ENCODE measurements at regions not wholly inside any gene's neighbourhood (a gene's known extent, or its start where the extent isn't known, plus 50 kb on each side); places are given as distances from the start of the nearest gene placed in this dataset.
"Not testable (repeated sequence)": the region's sequence is repeated elsewhere in the genome, so short reads cannot be mapped to it uniquely, and the experiment has no call there.

DNA sequence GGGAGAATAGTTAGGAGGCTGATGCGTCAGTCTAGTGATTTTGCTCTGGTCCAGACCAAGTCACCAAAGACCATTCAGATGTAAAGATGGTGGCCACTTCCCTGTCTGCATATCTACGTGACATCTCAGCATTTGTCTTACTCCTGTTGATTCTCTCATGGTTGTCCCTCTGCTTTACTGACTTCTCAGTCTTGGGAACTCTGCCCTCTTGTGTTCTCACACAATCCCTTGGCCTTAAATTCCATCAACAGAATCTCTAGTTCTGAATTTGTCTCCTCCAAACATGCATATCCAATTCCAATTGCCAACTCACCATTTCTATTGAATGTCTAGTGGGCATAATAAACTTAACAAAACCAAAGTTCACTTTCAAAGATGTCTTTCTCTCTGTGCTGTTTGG lies 147.8 kb downstream of the SLC24A2 start:
- Histone ChIP-seq H3K27ac (ENCODE audit: low read depth, low read length) (no peak overlapping the region), H3K4me1 (ENCODE audit: control insufficient read depth, insufficient read depth, low read length) (no peaks in the 10 kb centered on the region), H3K9me3 (ENCODE audit: control insufficient read depth, insufficient read depth, low read length) (no peaks in the 10 kb centered on the region), H3K4me3 (ENCODE audit: low read depth, low read length) (no peak overlapping the region), H3K27me3 (ENCODE audit: control insufficient read depth, insufficient read depth, low read length) (no peaks in the 10 kb centered on the region), H3K36me3 (ENCODE audit: control insufficient read depth, insufficient read depth, low read length) (no peaks in the 10 kb centered on the region)
- 61% methylated on average over 2 of the region's 2 CpGs for WGBS (ENCODE audit: insufficient coverage)
- DNase-seq (ENCODE audit: low read depth in 4 of 6, low spot score in 6 of 6) = no peak

DNA sequence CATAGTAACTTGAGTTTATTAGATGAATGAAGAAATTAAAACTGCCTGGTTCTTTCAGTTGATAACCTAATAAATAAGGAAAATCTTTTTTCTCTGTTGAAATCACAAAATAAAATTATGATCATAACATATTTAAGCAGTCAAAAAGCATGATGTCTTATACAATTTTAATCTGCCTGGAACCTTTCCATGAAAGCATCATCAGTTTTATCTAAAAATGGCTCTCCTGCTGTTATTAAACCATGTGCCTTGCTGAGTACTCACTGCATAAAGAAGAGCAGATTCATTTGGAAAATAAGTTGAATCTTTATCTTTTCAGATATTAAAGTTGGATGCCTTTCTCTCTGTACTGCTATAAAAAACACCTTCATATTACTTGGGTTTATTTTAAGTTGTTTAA lies 148.8 kb downstream of the SLC24A2 start:
- peak in 2 of 6 donors; percentile 49 to 75 for DNase-seq (ENCODE audit: low read depth in 4 of 6, low spot score in 6 of 6)

DNA sequence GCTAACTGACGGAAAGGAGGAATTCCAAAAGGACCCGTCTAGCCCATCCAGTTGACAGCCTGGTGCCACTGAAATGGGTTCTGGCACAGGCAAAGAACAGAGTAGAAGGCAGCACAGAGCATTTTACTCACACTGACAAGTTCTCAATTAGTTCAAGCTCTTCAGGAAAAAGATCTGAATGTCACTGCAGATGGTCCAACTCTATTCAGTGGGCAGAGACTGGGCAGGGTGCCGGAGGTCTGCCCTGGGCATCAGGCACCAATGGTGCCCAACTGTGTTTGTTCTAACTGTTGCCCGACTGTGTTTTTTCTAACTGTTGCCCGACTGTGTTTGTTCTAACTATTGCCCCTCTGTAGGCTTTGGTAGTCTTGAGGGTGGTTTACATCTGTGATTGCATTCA lies 151.8 kb downstream of the SLC24A2 start:
- H3K27me3 ChIP-seq (ENCODE audit: control insufficient read depth, insufficient read depth, low read length) = no peaks in the 10 kb centered on the region
- H3K4me3 ChIP-seq (ENCODE audit: low read depth, low read length) = no peak overlapping the region
- no peaks in the 10 kb centered on the region for H3K9me3 ChIP-seq (ENCODE audit: control insufficient read depth, insufficient read depth, low read length)
- H3K36me3 ChIP-seq (ENCODE audit: control insufficient read depth, insufficient read depth, low read length) = no peaks in the 10 kb centered on the region
- no peak for DNase-seq (ENCODE audit: low read depth in 4 of 6, low spot score in 6 of 6)
- H3K27ac ChIP-seq (ENCODE audit: low read depth, low read length) = no peak overlapping the region
- H3K4me1 ChIP-seq (ENCODE audit: control insufficient read depth, insufficient read depth, low read length) = no peaks in the 10 kb centered on the region
- 90% methylated on average over 2 of the region's 5 CpGs for WGBS (ENCODE audit: insufficient coverage)

More for the DNA sequence above, 148.8 kb downstream of the SLC24A2 start:
- no peak overlapping the region for H3K4me3 ChIP-seq (ENCODE audit: low read depth, low read length)
- no peaks in the 10 kb centered on the region for H3K4me1 ChIP-seq (ENCODE audit: control insufficient read depth, insufficient read depth, low read length)
- H3K27me3 ChIP-seq (ENCODE audit: control insufficient read depth, insufficient read depth, low read length) = no peaks in the 10 kb centered on the region
- H3K36me3 ChIP-seq (ENCODE audit: control insufficient read depth, insufficient read depth, low read length) = no peaks in the 10 kb centered on the region
- no peaks in the 10 kb centered on the region for H3K9me3 ChIP-seq (ENCODE audit: control insufficient read depth, insufficient read depth, low read length)
- no peak overlapping the region for H3K27ac ChIP-seq (ENCODE audit: low read depth, low read length)

DNA sequence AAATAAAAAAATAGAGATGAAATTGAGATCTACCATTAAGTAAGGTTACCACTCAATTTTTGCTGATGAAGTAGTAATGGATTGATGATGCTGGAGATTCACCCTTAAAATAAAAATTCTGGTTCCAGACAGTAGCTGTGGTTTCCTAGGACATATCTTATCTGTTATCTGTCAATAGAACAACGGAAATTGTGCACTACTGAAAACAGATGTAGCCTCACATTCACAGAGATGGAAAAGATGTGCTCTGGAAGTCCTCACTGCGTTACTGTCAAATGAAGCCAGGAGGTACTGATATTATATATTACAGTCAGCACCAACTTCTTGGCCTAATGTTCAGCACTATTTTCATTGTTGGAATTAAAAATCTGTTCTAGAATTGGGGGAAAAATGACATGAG lies 154.0 kb downstream of the SLC24A2 start:
- DNase-seq (ENCODE audit: low read depth in 4 of 6, low spot score in 6 of 6) = no peak
- H3K9me3 ChIP-seq (ENCODE audit: control insufficient read depth, insufficient read depth, low read length) = no peaks in the 10 kb centered on the region
- no peak overlapping the region for H3K27ac ChIP-seq (ENCODE audit: low read depth, low read length)
- WGBS (ENCODE audit: insufficient coverage) = no CpG with 5 or more reads among the region's 2 CpGs
- no peak overlapping the region for H3K4me3 ChIP-seq (ENCODE audit: low read depth, low read length)
- H3K36me3 ChIP-seq (ENCODE audit: control insufficient read depth, insufficient read depth, low read length) = no peaks in the 10 kb centered on the region
- H3K4me1 ChIP-seq (ENCODE audit: control insufficient read depth, insufficient read depth, low read length) = no peaks in the 10 kb centered on the region
- no peaks in the 10 kb centered on the region for H3K27me3 ChIP-seq (ENCODE audit: control insufficient read depth, insufficient read depth, low read length)

DNA sequence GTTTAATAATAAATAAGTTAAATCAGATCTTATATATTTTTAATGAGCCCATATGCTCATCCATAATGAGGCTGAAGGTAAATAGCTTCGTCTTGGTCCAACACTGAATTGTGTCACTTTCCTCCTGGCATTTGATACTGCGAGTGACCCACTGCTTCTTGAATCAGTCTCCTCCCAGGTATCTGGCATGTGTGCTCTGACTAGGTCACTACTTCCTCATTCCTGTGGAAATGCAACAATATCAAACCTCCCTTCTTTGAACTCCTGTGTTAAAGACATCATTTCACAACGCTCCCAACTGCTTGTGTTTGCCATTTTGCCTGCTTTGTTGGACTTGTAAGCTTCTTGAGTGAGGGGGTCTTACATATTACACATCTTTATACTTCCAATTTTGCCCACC lies 157.7 kb downstream of the SLC24A2 start:
- no peak for DNase-seq (ENCODE audit: low read depth in 4 of 6, low spot score in 6 of 6)
- Histone ChIP-seq H3K9me3 (ENCODE audit: control insufficient read depth, insufficient read depth, low read length) (no peaks in the 10 kb centered on the region), H3K27ac (ENCODE audit: low read depth, low read length) (no peak overlapping the region), H3K27me3 (ENCODE audit: control insufficient read depth, insufficient read depth, low read length) (no peaks in the 10 kb centered on the region), H3K4me3 (ENCODE audit: low read depth, low read length) (no peak overlapping the region), H3K36me3 (ENCODE audit: control insufficient read depth, insufficient read depth, low read length) (no peaks in the 10 kb centered on the region), H3K4me1 (ENCODE audit: control insufficient read depth, insufficient read depth, low read length) (no peaks in the 10 kb centered on the region)
- 92% methylated on average over 2 of the region's 3 CpGs for WGBS (ENCODE audit: insufficient coverage)

DNA sequence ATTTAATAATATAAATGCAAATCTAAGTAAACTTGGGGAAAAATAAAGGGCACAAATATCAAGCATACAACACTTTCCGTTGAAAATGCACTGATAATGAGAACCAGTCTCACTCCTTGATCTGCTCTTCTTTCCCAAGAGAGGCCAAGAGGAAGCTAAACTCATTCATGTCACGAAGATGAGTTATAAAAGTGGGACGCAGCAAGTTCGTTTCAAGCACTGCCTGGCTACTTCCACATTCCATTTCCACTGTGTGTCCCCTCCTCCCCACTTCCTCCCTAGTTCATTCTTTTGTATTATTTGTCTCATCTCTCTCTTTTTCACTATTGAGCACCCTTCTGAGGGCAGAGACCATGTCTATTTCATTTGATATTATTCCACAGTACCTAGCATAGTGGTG lies 158.1 kb downstream of the SLC24A2 start:
- Histone ChIP-seq H3K4me3 (ENCODE audit: low read depth, low read length) (no peak overlapping the region), H3K9me3 (ENCODE audit: control insufficient read depth, insufficient read depth, low read length) (no peaks in the 10 kb centered on the region), H3K27me3 (ENCODE audit: control insufficient read depth, insufficient read depth, low read length) (no peaks in the 10 kb centered on the region), H3K4me1 (ENCODE audit: control insufficient read depth, insufficient read depth, low read length) (no peaks in the 10 kb centered on the region), H3K27ac (ENCODE audit: low read depth, low read length) (no peak overlapping the region), H3K36me3 (ENCODE audit: control insufficient read depth, insufficient read depth, low read length) (no peaks in the 10 kb centered on the region)
- DNase-seq (ENCODE audit: low read depth in 4 of 6, low spot score in 6 of 6) = no peak
- WGBS (ENCODE audit: insufficient coverage) = 49% methylated on average over 4 of the region's 4 CpGs

DNA sequence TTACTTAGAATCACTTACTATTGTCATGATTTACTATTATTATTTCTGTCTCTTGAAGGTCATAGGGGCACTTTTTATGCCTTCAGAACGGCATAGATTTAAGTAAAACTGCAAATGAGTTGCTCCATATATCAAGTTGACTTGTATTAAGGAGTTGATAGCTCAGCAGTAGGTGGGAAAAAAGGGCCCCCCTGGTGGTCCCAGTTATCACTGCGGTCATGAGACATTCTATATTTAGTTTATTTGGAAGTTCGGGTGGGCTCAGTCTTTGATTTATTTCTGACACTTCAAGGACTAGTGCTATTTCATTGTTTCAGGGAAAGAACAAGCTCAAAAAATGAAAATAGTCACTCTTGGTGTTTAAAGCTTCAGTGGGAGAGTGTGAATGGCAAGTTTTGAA lies 159.3 kb downstream of the SLC24A2 start:
- DNase-seq (ENCODE audit: low read depth in 4 of 6, low spot score in 6 of 6) = peak in 1 of 6 donors; percentile 36
- Histone ChIP-seq H3K27me3 (ENCODE audit: control insufficient read depth, insufficient read depth, low read length) (no peaks in the 10 kb centered on the region), H3K9me3 (ENCODE audit: control insufficient read depth, insufficient read depth, low read length) (no peaks in the 10 kb centered on the region), H3K4me3 (ENCODE audit: low read depth, low read length) (no peak overlapping the region), H3K4me1 (ENCODE audit: control insufficient read depth, insufficient read depth, low read length) (no peaks in the 10 kb centered on the region), H3K27ac (ENCODE audit: low read depth, low read length) (no peak overlapping the region), H3K36me3 (ENCODE audit: control insufficient read depth, insufficient read depth, low read length) (no peaks in the 10 kb centered on the region)
- 50% methylated on average over 1 of the region's 3 CpGs for WGBS (ENCODE audit: insufficient coverage)

DNA sequence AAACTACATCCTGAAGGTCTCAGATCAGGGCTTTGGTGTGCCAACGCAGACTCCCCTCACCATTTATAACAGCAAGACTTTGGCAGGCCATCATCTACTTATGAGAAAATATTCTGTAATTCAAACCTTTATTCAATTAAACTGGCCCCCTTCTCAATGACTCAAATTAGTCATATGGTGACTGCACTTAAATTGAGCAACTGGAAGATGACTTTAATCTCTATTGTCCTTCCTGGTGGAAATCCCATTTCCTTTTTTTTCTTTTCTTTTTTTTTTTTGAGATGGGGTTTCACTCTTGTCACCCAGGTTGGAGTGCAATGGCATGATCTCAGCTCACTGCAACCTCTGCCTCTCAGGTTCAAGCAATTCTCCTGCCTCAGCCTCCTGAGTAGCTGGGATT lies 163.4 kb downstream of the SLC24A2 start:
- not testable (repeated sequence) for H3K4me3 ChIP-seq (ENCODE audit: low read depth, low read length); DNase-seq (ENCODE audit: low read depth in 4 of 6, low spot score in 6 of 6); H3K4me1 ChIP-seq (ENCODE audit: control insufficient read depth, insufficient read depth, low read length); H3K27me3 ChIP-seq (ENCODE audit: control insufficient read depth, insufficient read depth, low read length); H3K9me3 ChIP-seq (ENCODE audit: control insufficient read depth, insufficient read depth, low read length); H3K27ac ChIP-seq (ENCODE audit: low read depth, low read length); H3K36me3 ChIP-seq (ENCODE audit: control insufficient read depth, insufficient read depth, low read length)
- 100% methylated on average over 1 of the region's 1 CpG for WGBS (ENCODE audit: insufficient coverage)

DNA sequence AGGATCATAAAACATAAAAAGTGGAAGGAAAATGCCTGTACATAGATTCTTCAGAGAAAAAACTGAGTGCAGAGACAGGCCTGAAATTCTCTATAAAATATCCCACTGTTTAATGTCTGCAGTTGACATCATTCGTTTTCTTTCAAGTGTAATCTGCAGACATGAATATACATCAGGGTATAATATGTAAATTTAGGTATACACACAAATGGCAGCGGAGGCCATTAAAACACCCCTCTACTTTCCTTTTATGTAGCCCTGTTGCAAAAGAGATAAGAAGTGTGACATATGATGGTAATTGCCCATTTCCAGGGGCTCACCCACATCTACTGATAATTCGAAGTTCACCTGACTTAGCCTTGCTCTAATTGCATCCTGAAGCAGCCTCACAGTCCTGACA lies 164.3 kb downstream of the SLC24A2 start:
- Histone ChIP-seq H3K36me3 (ENCODE audit: control insufficient read depth, insufficient read depth, low read length) (no peaks in the 10 kb centered on the region), H3K4me3 (ENCODE audit: low read depth, low read length) (no peak overlapping the region), H3K27ac (ENCODE audit: low read depth, low read length) (no peak overlapping the region), H3K4me1 (ENCODE audit: control insufficient read depth, insufficient read depth, low read length) (no peaks in the 10 kb centered on the region), H3K9me3 (ENCODE audit: control insufficient read depth, insufficient read depth, low read length) (no peaks in the 10 kb centered on the region), H3K27me3 (ENCODE audit: control insufficient read depth, insufficient read depth, low read length) (no peaks in the 10 kb centered on the region)
- WGBS (ENCODE audit: insufficient coverage) = no CpG with 5 or more reads among the region's 3 CpGs
- peak in 1 of 6 donors; percentile 59 for DNase-seq (ENCODE audit: low read depth in 4 of 6, low spot score in 6 of 6)

DNA sequence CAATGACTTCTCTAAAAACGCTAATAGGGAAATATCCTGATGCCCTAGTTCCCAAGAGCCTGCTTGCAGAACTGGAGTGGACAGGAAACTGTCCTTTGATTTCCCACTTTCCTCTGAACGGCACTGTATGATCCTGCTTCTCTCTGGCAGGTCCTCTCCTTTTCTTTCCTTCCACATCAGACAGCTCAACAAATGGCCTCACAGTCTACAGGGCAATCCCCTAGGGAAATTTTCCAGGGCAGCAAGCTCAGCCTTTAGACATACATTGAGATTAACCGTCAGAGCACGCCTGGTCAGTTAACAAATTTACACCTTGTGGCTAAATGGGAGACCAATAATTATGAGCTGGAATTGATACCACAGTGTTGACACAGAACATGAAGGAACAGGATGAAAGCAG lies 164.9 kb downstream of the SLC24A2 start:
- peak in 1 of 6 donors; percentile 60 for DNase-seq (ENCODE audit: low read depth in 4 of 6, low spot score in 6 of 6)
- Histone ChIP-seq H3K4me1 (ENCODE audit: control insufficient read depth, insufficient read depth, low read length) (no peaks in the 10 kb centered on the region), H3K4me3 (ENCODE audit: low read depth, low read length) (no peak overlapping the region), H3K36me3 (ENCODE audit: control insufficient read depth, insufficient read depth, low read length) (no peaks in the 10 kb centered on the region), H3K27me3 (ENCODE audit: control insufficient read depth, insufficient read depth, low read length) (no peaks in the 10 kb centered on the region), H3K27ac (ENCODE audit: low read depth, low read length) (no peak overlapping the region), H3K9me3 (ENCODE audit: control insufficient read depth, insufficient read depth, low read length) (no peaks in the 10 kb centered on the region)
- WGBS (ENCODE audit: insufficient coverage) = 47% methylated on average over 4 of the region's 4 CpGs

Measured in spinal cord (tissue), 9 donors.